ENCODE measurements at regions not wholly inside any gene's neighbourhood (a gene's known extent, or its start where the extent isn't known, plus 50 kb on each side); places are given as distances from the start of the nearest gene placed in this dataset.

GRCh38 chr6:150651808-150652470, 52.3 kb downstream of the PLEKHG1 start:
- no peaks in the 10 kb centered on the region for H3K9me3 Mint-ChIP-seq
- DNase-seq (ENCODE audit: low spot score): no peak
- peaks cover 0 to 7% of the 10 kb centered on the region in 2 donors for H3K27me3 Mint-ChIP-seq
- peak overlapping the region; percentile 17 for H3K4me3 Mint-ChIP-seq
- peak overlapping the region in 1 of 2 donors; percentile 43 for H3K27ac Mint-ChIP-seq
- H3K36me3 Mint-ChIP-seq: no peaks in the 10 kb centered on the region
- no peaks in the 10 kb centered on the region for H3K4me1 Mint-ChIP-seq (ENCODE audit: low read depth in 2 of 2)
- no peak for ATAC-seq

GRCh38 chr6:150652848-150653613, 53.3 kb downstream of the PLEKHG1 start:
- DNase-seq (ENCODE audit: low spot score): no peak
- Mint-ChIP-seq H3K4me1 (ENCODE audit: low read depth in 2 of 2) (no peaks in the 10 kb centered on the region), H3K36me3 (no peaks in the 10 kb centered on the region), H3K27ac (no peak overlapping the region), H3K27me3 (peaks cover 1 to 7% of the 10 kb centered on the region in 2 donors), H3K9me3 (no peaks in the 10 kb centered on the region), H3K4me3 (no peak overlapping the region)
- no peak for ATAC-seq

- H3K27me3 Mint-ChIP-seq: peaks cover 5 to 11% of the 10 kb centered on the region in 2 donors
- H3K4me1 Mint-ChIP-seq (ENCODE audit: low read depth in 2 of 2): no peaks in the 10 kb centered on the region
- H3K4me3 Mint-ChIP-seq: no peak overlapping the region
- no peak overlapping the region for H3K27ac Mint-ChIP-seq
- no peaks in the 10 kb centered on the region for H3K36me3 Mint-ChIP-seq
- DNase-seq (ENCODE audit: low spot score): no peak
- H3K9me3 Mint-ChIP-seq: no peaks in the 10 kb centered on the region
- no peak for ATAC-seq
Observed at GRCh38 chr6:150654608-150655007, 54.9 kb downstream of the PLEKHG1 start.

- ATAC-seq (no peak), DNase-seq (ENCODE audit: low spot score) (no peak)
- Mint-ChIP-seq H3K9me3 (no peaks in the 10 kb centered on the region), H3K27ac (no peak overlapping the region), H3K4me1 (ENCODE audit: low read depth in 2 of 2) (no peaks in the 10 kb centered on the region), H3K4me3 (no peak overlapping the region), H3K36me3 (no peaks in the 10 kb centered on the region), H3K27me3 (peaks cover 7 to 11% of the 10 kb centered on the region in 2 donors)
Observed at GRCh38 chr6:150656156-150656555, 56.5 kb downstream of the PLEKHG1 start.

- Mint-ChIP-seq H3K27ac (no peak overlapping the region), H3K4me3 (no peak overlapping the region), H3K4me1 (ENCODE audit: low read depth in 2 of 2) (no peaks in the 10 kb centered on the region), H3K36me3 (no peaks in the 10 kb centered on the region), H3K27me3 (peaks cover 9 to 15% of the 10 kb centered on the region in 2 donors), H3K9me3 (no peaks in the 10 kb centered on the region)
- no peak for ATAC-seq
- DNase-seq (ENCODE audit: low spot score): no peak
Observed at GRCh38 chr6:150658421-150658820, 58.7 kb downstream of the PLEKHG1 start.

GRCh38 chr6:150659046-150659763, 59.5 kb downstream of the PLEKHG1 start:
- no peak overlapping the region for H3K27ac Mint-ChIP-seq
- peaks cover 12 to 22% of the 10 kb centered on the region in 2 donors for H3K27me3 Mint-ChIP-seq
- DNase-seq (ENCODE audit: low spot score): no peak
- H3K9me3 Mint-ChIP-seq: no peaks in the 10 kb centered on the region
- H3K36me3 Mint-ChIP-seq: no peaks in the 10 kb centered on the region
- H3K4me3 Mint-ChIP-seq: no peak overlapping the region
- ATAC-seq: no peak
- H3K4me1 Mint-ChIP-seq (ENCODE audit: low read depth in 2 of 2): no peaks in the 10 kb centered on the region

GRCh38 chr6:150661216-150662007, 61.7 kb downstream of the PLEKHG1 start:
- H3K27me3 Mint-ChIP-seq: peaks cover 12 to 22% of the 10 kb centered on the region in 2 donors
- H3K9me3 Mint-ChIP-seq: no peaks in the 10 kb centered on the region
- H3K36me3 Mint-ChIP-seq: no peaks in the 10 kb centered on the region
- ATAC-seq: no peak
- no peak overlapping the region for H3K27ac Mint-ChIP-seq
- DNase-seq (ENCODE audit: low spot score): no peak
- H3K4me3 Mint-ChIP-seq: no peak overlapping the region
- no peaks in the 10 kb centered on the region for H3K4me1 Mint-ChIP-seq (ENCODE audit: low read depth in 2 of 2)

GRCh38 chr6:150662814-150663213, 63.1 kb downstream of the PLEKHG1 start:
- Mint-ChIP-seq H3K9me3 (no peaks in the 10 kb centered on the region), H3K4me3 (no peak overlapping the region), H3K27me3 (peaks cover 15 to 22% of the 10 kb centered on the region in 2 donors), H3K27ac (no peak overlapping the region), H3K4me1 (ENCODE audit: low read depth in 2 of 2) (no peaks in the 10 kb centered on the region), H3K36me3 (no peaks in the 10 kb centered on the region)
- ATAC-seq (no peak), DNase-seq (ENCODE audit: low spot score) (no peak)

- peaks cover 11 to 14% of the 10 kb centered on the region in 2 donors for H3K27me3 Mint-ChIP-seq
- no peaks in the 10 kb centered on the region for H3K4me1 Mint-ChIP-seq (ENCODE audit: low read depth in 2 of 2)
- ATAC-seq: no peak
- no peak overlapping the region for H3K4me3 Mint-ChIP-seq
- no peaks in the 10 kb centered on the region for H3K36me3 Mint-ChIP-seq
- H3K27ac Mint-ChIP-seq: no peak overlapping the region
- no peak for DNase-seq (ENCODE audit: low spot score)
- no peaks in the 10 kb centered on the region for H3K9me3 Mint-ChIP-seq
Observed at GRCh38 chr6:150664091-150664490, 64.4 kb downstream of the PLEKHG1 start.

GRCh38 chr6:150666071-150666470, 66.4 kb downstream of the PLEKHG1 start:
- H3K36me3 Mint-ChIP-seq: no peaks in the 10 kb centered on the region
- ATAC-seq (no peak), DNase-seq (ENCODE audit: low spot score) (no peak)
- H3K4me1 Mint-ChIP-seq (ENCODE audit: low read depth in 2 of 2): no peaks in the 10 kb centered on the region
- H3K9me3 Mint-ChIP-seq: no peaks in the 10 kb centered on the region
- no peak overlapping the region for H3K4me3 Mint-ChIP-seq
- H3K27me3 Mint-ChIP-seq: peaks cover 8 to 11% of the 10 kb centered on the region in 2 donors
- no peak overlapping the region for H3K27ac Mint-ChIP-seq

GRCh38 chr6:150667359-150667758, 67.7 kb downstream of the PLEKHG1 start:
- ATAC-seq (no peak), DNase-seq (ENCODE audit: low spot score) (no peak)
- H3K27ac Mint-ChIP-seq: no peak overlapping the region
- peaks cover 6 to 11% of the 10 kb centered on the region in 2 donors for H3K27me3 Mint-ChIP-seq
- H3K4me1 Mint-ChIP-seq (ENCODE audit: low read depth in 2 of 2): no peaks in the 10 kb centered on the region
- H3K9me3 Mint-ChIP-seq: no peaks in the 10 kb centered on the region
- H3K4me3 Mint-ChIP-seq: no peak overlapping the region
- H3K36me3 Mint-ChIP-seq: no peaks in the 10 kb centered on the region

- peaks cover 6 to 10% of the 10 kb centered on the region in 2 donors for H3K27me3 Mint-ChIP-seq
- ATAC-seq: no peak
- H3K27ac Mint-ChIP-seq: no peak overlapping the region
- H3K4me3 Mint-ChIP-seq: peak overlapping the region; percentile 2
- no peaks in the 10 kb centered on the region for H3K36me3 Mint-ChIP-seq
- no peak for DNase-seq (ENCODE audit: low spot score)
- no peaks in the 10 kb centered on the region for H3K9me3 Mint-ChIP-seq
- H3K4me1 Mint-ChIP-seq (ENCODE audit: low read depth in 2 of 2): no peaks in the 10 kb centered on the region
Observed at GRCh38 chr6:150667977-150668716, 68.5 kb downstream of the PLEKHG1 start.

- ATAC-seq: no peak
- no peak overlapping the region for H3K27ac Mint-ChIP-seq
- H3K4me1 Mint-ChIP-seq (ENCODE audit: low read depth in 2 of 2): no peaks in the 10 kb centered on the region
- H3K9me3 Mint-ChIP-seq: no peaks in the 10 kb centered on the region
- peaks cover 2 to 4% of the 10 kb centered on the region in 2 donors for H3K27me3 Mint-ChIP-seq
- no peak for DNase-seq (ENCODE audit: low spot score)
- no peak overlapping the region for H3K4me3 Mint-ChIP-seq
- no peaks in the 10 kb centered on the region for H3K36me3 Mint-ChIP-seq
Observed at GRCh38 chr6:150668900-150669302, 69.2 kb downstream of the PLEKHG1 start.
